GM12878 (cell line): ENCODE measurements at regions not wholly inside any gene's neighbourhood (a gene's known extent, or its start where the extent isn't known, plus 50 kb on each side); places are given as distances from the start of the nearest gene placed in this dataset.
A peak's percentile ranks its signal among the peaks of the same experiment; 100 is the strongest.

Experiments
- ATAC-seq: fragments of 200-7000 bp; cut with Tn5 transposase; 3 replicates; pipeline ENCODE4 v1.9.1; 2020; ENCODE audit warnings: mild to moderate bottlenecking, moderate library complexity
- BruUV-seq: library from RNA; stranded (reverse); fragments of 400-500 nt; replicated peaks from 2 replicates; lab custom pipeline; 2021; lab: Mats Ljungman, UMichigan
- CTCF ChIA-PET: fragments of 300-600 bp; sonication (Branson Sonifier 250); formaldehyde crosslinking; extraction: SDS; loops from one replicate; lab custom pipeline; 2021; ENCODE audit warnings: inconsistent platforms; lab: Yijun Ruan, JAX
- POLR2A ChIA-PET: fragments of 350-600 bp; formaldehyde crosslinking; extraction: SDS; loops from one replicate; lab custom pipeline; 2021; ENCODE audit warnings: inconsistent platforms; lab: Charles Lee
- RAD21 ChIA-PET: fragments of 300-600 bp; sonication (Branson Sonifier 250); formaldehyde crosslinking; loops from one replicate; lab custom pipeline; 2023; ENCODE audit warnings: antibody characterized with exemption; ENCODE audit not compliant: unreplicated experiment; lab: Charles Lee
- SMC1A ChIA-PET: fragments of 300-600 bp; sonication (Branson Sonifier 250); formaldehyde crosslinking; loops from one replicate; lab custom pipeline; 2023; ENCODE audit not compliant: unreplicated experiment, uncharacterized antibody; lab: Charles Lee
- DNase-seq: peaks from one replicate; pipeline ENCODE4 v3.0.0-alpha.2; 2011; ENCODE audit warnings: low read depth, low spot score
- FAIRE-seq: peaks from 3 replicates; lab custom pipeline; 2011; peaks lifted over from hg19 to GRCh38; lab: Jason Lieb, UNC
- H2AFZ ChIP-seq: 2 replicates; pipeline ENCODE4 v1.6.0; 2011; ENCODE audit warnings: low read depth, low read length, control low read depth; ENCODE audit not compliant: control insufficient read depth
- H3K27ac ChIP-seq: 2 replicates; pipeline ENCODE4 v1.5.1; 2011; ENCODE audit warnings: control low read depth; ENCODE audit not compliant: control insufficient read depth, insufficient read depth
- H3K27me3 ChIP-seq, 2 experiments: replicated peaks in 1 of 2; 2 replicates each; pipeline versions ENCODE4 v1.6.0 to v1.6.1; 2011; ENCODE audit warnings: low read length in 1 of 2; ENCODE audit not compliant: control insufficient read depth in 2 of 2, insufficient read depth in 2 of 2
- H3K36me3 ChIP-seq, 2 experiments: 2 replicates each; pipeline ENCODE4 v1.5.1; 2011; ENCODE audit warnings: low read length in 1 of 2; ENCODE audit not compliant: control insufficient read depth in 2 of 2, insufficient read depth in 2 of 2
- H3K4me1 ChIP-seq: 2 replicates; pipeline ENCODE4 v1.6.1; 2011; ENCODE audit warnings: mild to moderate bottlenecking, low read length, moderate library complexity, mixed read lengths; ENCODE audit not compliant: control insufficient read depth, insufficient read depth
- H3K4me2 ChIP-seq: 2 replicates; pipeline ENCODE4 v1.6.0; 2011; ENCODE audit warnings: control low read depth; ENCODE audit not compliant: control insufficient read depth, insufficient read depth
- H3K4me3 ChIP-seq: fragments of 200-600 bp; sonication (generic); 2 replicates; pipeline ENCODE4 v1.5.1; 2016
- H3K79me2 ChIP-seq: 2 replicates; pipeline ENCODE4 v1.6.0; 2011; ENCODE audit warnings: low read length; ENCODE audit not compliant: control insufficient read depth, insufficient read depth
- H3K9ac ChIP-seq: 2 replicates; pipeline ENCODE4 v1.8.0; 2011; ENCODE audit warnings: low read length, control low read depth, mixed read lengths; ENCODE audit not compliant: control insufficient read depth, insufficient read depth
- H3K9me3 ChIP-seq: replicated peaks from 3 replicates; pipeline ENCODE4 v1.5.1; 2011; ENCODE audit warnings: mild to moderate bottlenecking, low read length; ENCODE audit not compliant: control insufficient read depth, insufficient read depth
- H4K20me1 ChIP-seq: 2 replicates; pipeline ENCODE4 v1.6.0; 2011; ENCODE audit not compliant: control insufficient read depth, insufficient read depth
- ATF2 ChIP-seq: IDR thresholded peaks from 2 replicates; pipeline ENCODE4 v1.6.1; 2012; ENCODE audit warnings: low read length, inconsistent platforms
- BCLAF1 ChIP-seq: fragments of 450-650 bp; IDR thresholded peaks from 2 replicates; pipeline ENCODE4 v1.6.1; 2017; ENCODE audit warnings: antibody characterized with exemption, mild to moderate bottlenecking, moderate library complexity
- E2F8 ChIP-seq: fragments of 450-650 bp; IDR thresholded peaks from 2 replicates; pipeline ENCODE4 v1.6.1; 2018; ENCODE audit warnings: mild to moderate bottlenecking, low read depth, moderate library complexity; ENCODE audit not compliant: partially characterized antibody
- GABPA ChIP-seq: IDR thresholded peaks from 2 replicates; pipeline ENCODE4 v1.6.1; 2014; ENCODE audit warnings: antibody characterized with exemption, low read depth, mild to moderate bottlenecking, inconsistent platforms
- IKZF1 ChIP-seq: fragments of 450-650 bp; conservative IDR thresholded peaks from 2 replicates; pipeline ENCODE4 v1.6.1; 2017; ENCODE audit warnings: antibody characterized with exemption, mild to moderate bottlenecking
- TBL1XR1 ChIP-seq: IDR thresholded peaks from 2 replicates; pipeline ENCODE4 v1.6.1; 2012; ENCODE audit warnings: low read depth, low read length, improper control_type of control experiment
- WGBS: methylation state at CpG from one replicate; pipeline ENCODE4 v1.1.6; 2016; ENCODE audit warnings: low lambda C conversion rate; ENCODE audit not compliant: insufficient replicate concordance, insufficient coverage; ENCODE audit errors: missing lambda C conversion rate; 5-methylcytosine and 5-hydroxymethylcytosine counted together
- in situ Hi-C: fragments of 300-500 bp; cut with MboI; formaldehyde crosslinking; loops from 9 replicates; pipeline ENCODE4 v1.14.3; 2018; ENCODE audit warnings: mixed read lengths
- intact Hi-C: fragments of 100-400 bp; cut with micrococcal nuclease; formaldehyde crosslinking; loops from one replicate; pipeline ENCODE4 v1.14.2; 2022; ENCODE audit not compliant: unreplicated experiment

- CTCF ChIA-PET, result no interaction called here
- no peaks in the 10 kb centered on the region for H3K27me3 ChIP-seq
- H3K79me2 ChIP-seq, result no peaks in the 10 kb centered on the region
- FAIRE-seq (peak; percentile 13), DNase-seq (no peak), ATAC-seq (no peak)
- in situ Hi-C loops (no loop called here), intact Hi-C loops (no loop called here)
- H2AFZ ChIP-seq, result no peak overlapping the region
- no peak for TF ChIP-seq TBL1XR1
- TF ChIP-seq ATF2, result no peak
- no peak for TF ChIP-seq IKZF1
- no peak for TF ChIP-seq GABPA
- no peak for TF ChIP-seq BCLAF1
- no peak for TF ChIP-seq E2F8
- BruUV-seq, result no TSS peak
- no peaks in the 10 kb centered on the region for H3K36me3 ChIP-seq
- POLR2A ChIA-PET, result no interaction called here
- 18% methylated on average over 2 of the region's 2 CpGs for WGBS
- no peak overlapping the region for H3K27ac ChIP-seq
- H3K9ac ChIP-seq, result no peak overlapping the region
- SMC1A ChIA-PET, result no interaction called here
- no peaks in the 10 kb centered on the region for H3K4me1 ChIP-seq
- H4K20me1 ChIP-seq, result no peaks in the 10 kb centered on the region
- RAD21 ChIA-PET, result no interaction called here
- H3K9me3 ChIP-seq, result no peaks in the 10 kb centered on the region; the same call in 2 of the 3 replicates
- H3K4me3 ChIP-seq, result no peak overlapping the region
- H3K4me2 ChIP-seq, result no peak overlapping the region
These were observed 73.8 kb downstream of the IRX2 start for GRCh38 chr5:2677689-2678088.
